ENCODE measurements at regions not wholly inside any gene's neighbourhood (a gene's known extent, or its start where the extent isn't known, plus 50 kb on each side); places are given as distances from the start of the nearest gene placed in this dataset.

DNA sequence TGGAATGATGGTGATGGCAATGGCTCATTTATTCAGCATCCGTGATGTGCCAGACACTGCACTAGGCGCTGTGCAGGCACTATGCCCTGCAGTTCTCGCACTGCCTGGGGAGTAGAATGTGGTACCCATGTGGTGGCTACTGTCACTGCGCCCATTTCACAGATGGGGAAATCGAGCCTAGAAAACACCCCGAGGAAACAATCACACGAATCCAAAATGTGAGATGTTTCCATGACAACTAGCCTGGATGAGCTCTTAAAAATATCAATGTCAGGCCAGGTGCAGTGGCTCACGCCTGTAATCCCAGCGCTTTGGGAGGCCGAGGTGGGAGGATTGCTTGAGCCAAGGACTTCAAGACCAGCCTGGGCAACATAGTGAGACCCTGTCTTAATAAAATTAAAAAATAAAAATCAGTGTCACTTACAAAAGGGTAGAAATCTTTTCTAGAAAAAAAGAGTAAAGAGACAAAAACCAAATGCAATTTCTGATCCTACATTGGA lies 57.9 kb upstream of the TNRC6A start:
- ATAC-seq (no peak; the same call in 2 of the 3 replicates), DNase-seq (ENCODE audit: low spot score) (peak; percentile 23)
- H3K9me2 ChIP-seq (ENCODE audit: insufficient read depth), result no peaks in the 10 kb centered on the region
- TF ChIP-seq, protein P1, sequence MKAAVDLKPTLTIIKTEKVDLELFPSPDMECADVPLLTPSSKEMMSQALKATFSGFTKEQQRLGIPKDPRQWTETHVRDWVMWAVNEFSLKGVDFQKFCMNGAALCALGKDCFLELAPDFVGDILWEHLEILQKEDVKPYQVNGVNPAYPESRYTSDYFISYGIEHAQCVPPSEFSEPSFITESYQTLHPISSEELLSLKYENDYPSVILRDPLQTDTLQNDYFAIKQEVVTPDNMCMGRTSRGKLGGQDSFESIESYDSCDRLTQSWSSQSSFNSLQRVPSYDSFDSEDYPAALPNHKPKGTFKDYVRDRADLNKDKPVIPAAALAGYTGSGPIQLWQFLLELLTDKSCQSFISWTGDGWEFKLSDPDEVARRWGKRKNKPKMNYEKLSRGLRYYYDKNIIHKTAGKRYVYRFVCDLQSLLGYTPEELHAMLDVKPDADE (IDR thresholded peaks at IDR 0.05), result no peak
- TF ChIP-seq, protein P2, sequence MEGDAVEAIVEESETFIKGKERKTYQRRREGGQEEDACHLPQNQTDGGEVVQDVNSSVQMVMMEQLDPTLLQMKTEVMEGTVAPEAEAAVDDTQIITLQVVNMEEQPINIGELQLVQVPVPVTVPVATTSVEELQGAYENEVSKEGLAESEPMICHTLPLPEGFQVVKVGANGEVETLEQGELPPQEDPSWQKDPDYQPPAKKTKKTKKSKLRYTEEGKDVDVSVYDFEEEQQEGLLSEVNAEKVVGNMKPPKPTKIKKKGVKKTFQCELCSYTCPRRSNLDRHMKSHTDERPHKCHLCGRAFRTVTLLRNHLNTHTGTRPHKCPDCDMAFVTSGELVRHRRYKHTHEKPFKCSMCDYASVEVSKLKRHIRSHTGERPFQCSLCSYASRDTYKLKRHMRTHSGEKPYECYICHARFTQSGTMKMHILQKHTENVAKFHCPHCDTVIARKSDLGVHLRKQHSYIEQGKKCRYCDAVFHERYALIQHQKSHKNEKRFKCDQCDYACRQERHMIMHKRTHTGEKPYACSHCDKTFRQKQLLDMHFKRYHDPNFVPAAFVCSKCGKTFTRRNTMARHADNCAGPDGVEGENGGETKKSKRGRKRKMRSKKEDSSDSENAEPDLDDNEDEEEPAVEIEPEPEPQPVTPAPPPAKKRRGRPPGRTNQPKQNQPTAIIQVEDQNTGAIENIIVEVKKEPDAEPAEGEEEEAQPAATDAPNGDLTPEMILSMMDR (conservative IDR thresholded peaks at IDR 0.05; ENCODE audit: low read depth in 2 of 2), result peak in 1 of 2 experiments; percentile 21; a peak in 1 of 4 replicates
- peaks cover 11% of the 10 kb centered on the region for H3K4me1 Mint-ChIP-seq
- no peak overlapping the region for H2AFZ ChIP-seq
- H3K4me3 ChIP-seq, result no peak overlapping the region
- H3K9me3 Mint-ChIP-seq, result no peaks in the 10 kb centered on the region; the same call in 2 of the 3 replicates
- H4K20me1 ChIP-seq (replicated peaks; ENCODE audit: insufficient read depth), result no peaks in the 10 kb centered on the region
- H3F3A ChIP-seq (replicated peaks; ENCODE audit: low read depth), result 0 out of 2 replicates have a peak, but pooled peaks cover 7% of the 10 kb centered on the region
- H3K27me3 ChIP-seq (ENCODE audit: insufficient read depth), result no peaks in the 10 kb centered on the region
- H3K4me1 ChIP-seq (ENCODE audit: insufficient read depth), result peaks cover 11% of the 10 kb centered on the region
- no peaks in the 10 kb centered on the region for H3K36me3 ChIP-seq (ENCODE audit: insufficient read depth)
- peaks cover 10% of the 10 kb centered on the region for H3K27me3 Mint-ChIP-seq (ENCODE audit: insufficient read depth, low read depth, poor library complexity)
- H3K27ac Mint-ChIP-seq, result no peak overlapping the region
- H3K27ac ChIP-seq (ENCODE audit: low read depth), result no peak overlapping the region
- peak overlapping the region; percentile 31; the same call in 1 of the 3 replicates for H3K4me3 Mint-ChIP-seq
- H3K79me2 ChIP-seq (replicated peaks; ENCODE audit: insufficient read depth), result no peaks in the 10 kb centered on the region
- H3K4me2 ChIP-seq, result no peak overlapping the region
- H3K36me3 Mint-ChIP-seq (ENCODE audit: low read depth), result no peaks in the 10 kb centered on the region

DNA sequence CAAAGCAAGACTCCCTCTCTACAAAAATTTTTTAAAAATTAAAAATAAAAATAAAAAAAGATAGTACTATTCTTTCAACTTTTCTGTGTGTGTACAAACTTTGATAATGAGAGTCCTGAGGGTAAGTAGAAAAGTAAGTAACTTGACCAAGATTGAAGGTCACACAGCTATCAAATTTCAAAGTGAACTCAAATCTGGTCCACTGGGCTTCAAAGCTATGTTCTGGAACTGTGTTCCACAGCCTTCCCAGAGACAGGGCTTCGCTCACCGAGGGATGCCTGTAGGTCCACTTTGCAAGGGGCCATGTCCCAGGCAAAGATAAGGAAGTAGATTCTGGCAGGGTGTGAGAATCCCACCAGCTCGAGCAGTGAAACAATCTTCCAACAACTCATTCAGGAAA lies 56.3 kb upstream of the TNRC6A start:
- Mint-ChIP-seq H3K36me3 (ENCODE audit: low read depth) (no peaks in the 10 kb centered on the region), H3K27me3 (ENCODE audit: insufficient read depth, low read depth, poor library complexity) (peaks cover 8% of the 10 kb centered on the region), H3K27ac (no peak overlapping the region), H3K4me1 (peaks cover 11% of the 10 kb centered on the region), H3K4me3 (no peak overlapping the region), H3K9me3 (no peaks in the 10 kb centered on the region; the same call in 2 of the 3 replicates)
- H3K9me2 ChIP-seq (ENCODE audit: insufficient read depth), result no peaks in the 10 kb centered on the region
- H2AFZ ChIP-seq, result no peak overlapping the region; the same call in 1 of the 2 replicates
- H3K27me3 ChIP-seq (ENCODE audit: insufficient read depth), result no peaks in the 10 kb centered on the region
- H3K4me1 ChIP-seq (ENCODE audit: insufficient read depth), result peaks cover 11% of the 10 kb centered on the region
- no peak overlapping the region for H3K4me2 ChIP-seq
- ATAC-seq (no peak), DNase-seq (ENCODE audit: low spot score) (no peak)
- H3K79me2 ChIP-seq (replicated peaks; ENCODE audit: insufficient read depth), result no peaks in the 10 kb centered on the region
- H4K20me1 ChIP-seq (replicated peaks; ENCODE audit: insufficient read depth), result no peaks in the 10 kb centered on the region
- H3K4me3 ChIP-seq, result no peak overlapping the region
- H3K27ac ChIP-seq (ENCODE audit: low read depth), result no peak overlapping the region
- no peaks in the 10 kb centered on the region for H3K36me3 ChIP-seq (ENCODE audit: insufficient read depth)
- 0 out of 2 replicates have a peak, but pooled peaks cover 7% of the 10 kb centered on the region for H3F3A ChIP-seq (replicated peaks; ENCODE audit: low read depth)
- TF ChIP-seq, protein P2 (conservative IDR thresholded peaks at IDR 0.05; ENCODE audit: low read depth in 2 of 2), result no peak
- TF ChIP-seq POLR2AphosphoS5 (IDR thresholded peaks at IDR 0.05; ENCODE audit: low read depth) (no peak), EZH2 (IDR thresholded peaks at IDR 0.05; ENCODE audit: low read depth, unreplicated experiment) (no peak), ZNF331 (CRISPR knock-in tag; IDR thresholded peaks at IDR 0.05; ENCODE audit: low read depth) (no peak), JUNB (IDR thresholded peaks at IDR 0.05; ENCODE audit: unreplicated experiment) (no peak), EZH2phosphoT487 (IDR thresholded peaks at IDR 0.05; ENCODE audit: unreplicated experiment) (no peak), STAT1 (IDR thresholded peaks at IDR 0.05; ENCODE audit: unreplicated experiment) (no peak)
- TF ChIP-seq, protein P1 (IDR thresholded peaks at IDR 0.05), result no peak
